Endothelial cell of umbilical vein (primary cell): ENCODE measurements at regions not wholly inside any gene's neighbourhood (a gene's known extent, or its start where the extent isn't known, plus 50 kb on each side); places are given as distances from the start of the nearest gene placed in this dataset.

ENCODE experiments used
- CTCF ChIP-seq, 2 donors: IDR thresholded peaks; 1 replicate in 1 of 2; 2 replicates in 1 of 2; pipeline ENCODE4 v1.5.1; 2011; ENCODE audit warnings: low read length in 2 of 2, mild to moderate bottlenecking in 2 of 2, moderate library complexity in 2 of 2, control low read depth in 1 of 2, inconsistent platforms in 1 of 2, low read depth in 1 of 2; ENCODE audit not compliant: insufficient read depth in 1 of 2; ENCODE audit errors: extremely low read depth in 1 of 2
- FOS ChIP-seq: IDR thresholded peaks from 2 replicates; pipeline ENCODE4 v1.6.1; 2011; ENCODE audit warnings: mild to moderate bottlenecking, low read length, moderate library complexity, borderline replicate concordance; ENCODE audit not compliant: insufficient read depth
- JUN ChIP-seq: IDR thresholded peaks from 2 replicates; pipeline ENCODE4 v1.6.1; 2011; ENCODE audit warnings: borderline replicate concordance, low read depth; ENCODE audit not compliant: insufficient read length, insufficient read depth
- MAX ChIP-seq: IDR thresholded peaks from 2 replicates; pipeline ENCODE4 v1.6.1; 2011; ENCODE audit not compliant: insufficient read depth, insufficient read length
- POLR2AphosphoS5 ChIP-seq: IDR thresholded peaks from 2 replicates; pipeline ENCODE4 v1.6.1; 2012; ENCODE audit warnings: low read depth, mild to moderate bottlenecking, control low read depth, low read length, moderate library complexity; ENCODE audit not compliant: insufficient read depth

DNA sequence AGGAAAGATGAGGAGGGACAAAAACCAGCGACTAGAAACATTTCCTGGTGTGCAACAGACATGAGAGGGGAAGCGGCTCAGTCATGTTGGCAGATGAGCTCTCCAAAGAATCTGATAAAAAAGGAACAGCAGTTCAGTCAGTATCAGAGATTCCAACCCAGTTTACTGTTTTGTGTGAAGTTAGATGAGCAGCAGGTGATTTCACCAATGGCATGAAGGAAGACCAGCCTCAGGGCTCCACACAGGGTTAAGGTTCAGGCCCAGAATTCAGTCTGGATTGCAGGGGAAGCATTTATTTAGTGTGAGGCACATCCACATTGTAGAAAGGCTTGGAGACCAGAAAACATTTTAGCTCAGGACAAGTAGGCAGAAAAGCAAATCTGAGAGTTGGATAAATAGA, 317.8 kb downstream of the C6orf118 start:
- no peak for TF ChIP-seq CTCF (IDR thresholded peaks at IDR 0.05; ENCODE audit: extremely low read depth in 1 of 2, insufficient read depth in 1 of 2, low read depth in 1 of 2, low read length in 2 of 2)
- TF ChIP-seq JUN = no peak
- TF ChIP-seq FOS = no peak
- TF ChIP-seq POLR2AphosphoS5 = no peak
- TF ChIP-seq MAX = no peak
